ENCODE measurements at regions not wholly inside any gene's neighbourhood (a gene's known extent, or its start where the extent isn't known, plus 50 kb on each side); places are given as distances from the start of the nearest gene placed in this dataset.
"Not testable (repeated sequence)": the region's sequence is repeated elsewhere in the genome, so short reads cannot be mapped to it uniquely, and the experiment has no call there.

DNA sequence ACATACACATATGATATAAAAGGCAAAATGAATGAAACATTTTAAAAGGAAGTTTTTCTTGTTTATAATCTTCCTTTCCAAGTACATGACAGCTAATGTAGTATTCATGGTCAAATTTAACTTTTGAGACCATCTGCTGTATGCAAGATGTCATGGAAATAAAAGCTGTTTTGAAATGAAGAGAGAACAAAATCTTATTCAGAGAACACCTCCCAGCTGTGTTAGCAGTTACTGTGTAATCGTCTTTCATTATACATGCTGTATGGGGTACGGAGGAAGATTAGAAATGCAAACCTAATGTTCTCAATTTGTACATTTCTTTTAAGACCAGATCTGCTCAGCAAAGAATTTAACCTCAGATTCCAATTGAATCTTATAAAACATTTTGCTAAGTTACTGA, 1182.3 kb downstream of the OTOL1 start:
- no peak for DNase-seq

DNA sequence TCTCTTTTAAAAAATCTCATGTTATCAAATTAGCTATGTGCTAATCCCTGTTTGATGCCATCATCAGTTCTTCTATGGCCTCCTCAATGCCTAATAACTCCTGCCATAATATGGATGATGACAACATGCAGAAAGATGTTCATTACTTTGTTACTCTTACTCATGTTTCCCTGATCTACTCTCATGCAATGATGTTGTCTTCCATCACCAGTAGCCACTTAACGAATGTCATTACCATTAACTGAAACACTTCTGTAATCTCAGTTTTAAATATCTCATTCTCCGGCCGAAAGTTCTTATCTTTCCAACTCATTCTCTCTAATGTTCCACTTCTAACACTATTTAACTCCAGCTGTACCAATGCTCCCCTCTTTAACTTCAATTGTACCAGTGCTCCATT, 1187.7 kb downstream of the OTOL1 start:
- DNase-seq = no peak

DNA sequence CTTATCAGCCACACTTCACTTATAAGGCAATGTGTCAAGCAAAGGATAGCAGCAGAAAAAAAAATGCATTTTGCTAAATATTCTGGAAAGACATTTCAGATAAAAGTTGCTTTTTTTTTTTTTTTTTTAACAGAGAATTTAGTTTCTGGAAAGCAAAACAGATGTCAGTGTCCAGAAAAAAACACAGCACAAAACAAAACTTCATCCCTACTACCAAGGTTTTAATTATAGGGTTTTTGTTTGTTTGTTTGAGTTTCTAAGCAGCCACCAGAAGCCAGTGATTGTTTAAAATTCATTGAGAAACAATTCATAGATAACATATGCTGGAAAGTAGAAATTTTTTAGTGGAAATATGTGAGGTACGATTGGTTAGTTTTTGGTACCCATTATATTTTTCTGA, 1202.7 kb downstream of the OTOL1 start:
- DNase-seq = no peak

DNA sequence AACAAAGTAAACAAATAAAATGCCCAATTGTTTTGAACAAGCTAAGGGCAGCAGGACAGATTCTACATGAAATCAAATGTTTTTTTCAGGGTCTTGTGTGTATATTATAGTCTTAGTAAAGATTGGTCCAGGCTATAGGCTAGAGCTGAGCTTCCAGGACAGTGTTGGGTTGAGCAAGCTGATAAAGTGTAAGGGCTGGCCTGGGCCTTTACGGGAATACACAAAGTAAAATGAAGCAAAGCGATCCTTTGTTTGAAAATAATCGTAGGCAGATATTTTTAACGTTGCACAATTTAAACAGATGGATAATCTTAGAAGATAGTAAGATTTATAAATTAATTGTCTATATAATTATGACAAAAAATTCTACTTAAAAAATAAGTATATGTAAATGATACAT, 1204.6 kb downstream of the OTOL1 start:
- no peak for DNase-seq

DNA sequence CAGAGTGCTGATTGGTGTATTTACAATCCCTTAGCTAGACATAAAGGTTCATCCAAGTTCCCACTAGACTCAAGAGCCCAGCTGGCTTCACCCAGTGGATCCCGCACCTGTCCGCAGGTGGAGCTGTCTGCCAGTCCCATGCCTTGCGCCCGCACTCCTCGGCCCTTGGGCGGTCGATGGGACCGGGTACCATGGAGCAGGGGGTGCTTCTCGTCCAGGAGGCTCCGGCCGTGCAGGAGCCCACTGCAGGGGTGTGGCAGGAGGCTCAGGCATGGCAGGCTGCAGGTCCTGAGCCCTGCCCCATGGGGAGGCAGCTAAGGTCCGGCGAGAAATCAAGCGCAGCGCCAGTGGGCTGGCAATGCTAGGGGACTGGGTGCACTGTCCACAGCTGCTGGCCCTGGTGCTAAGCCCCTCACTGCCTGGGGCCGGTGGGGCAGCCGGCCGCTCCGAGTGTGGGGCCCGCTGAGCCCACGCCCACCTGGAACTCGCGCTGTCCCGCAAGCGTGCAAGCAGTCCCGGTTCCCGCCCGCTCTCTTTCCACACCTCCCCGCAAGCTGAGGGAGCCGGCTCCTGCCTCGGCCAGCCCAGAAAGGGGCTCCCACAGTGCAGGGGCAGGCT, 1206.3 kb downstream of the OTOL1 start:
- no peak for DNase-seq

DNA sequence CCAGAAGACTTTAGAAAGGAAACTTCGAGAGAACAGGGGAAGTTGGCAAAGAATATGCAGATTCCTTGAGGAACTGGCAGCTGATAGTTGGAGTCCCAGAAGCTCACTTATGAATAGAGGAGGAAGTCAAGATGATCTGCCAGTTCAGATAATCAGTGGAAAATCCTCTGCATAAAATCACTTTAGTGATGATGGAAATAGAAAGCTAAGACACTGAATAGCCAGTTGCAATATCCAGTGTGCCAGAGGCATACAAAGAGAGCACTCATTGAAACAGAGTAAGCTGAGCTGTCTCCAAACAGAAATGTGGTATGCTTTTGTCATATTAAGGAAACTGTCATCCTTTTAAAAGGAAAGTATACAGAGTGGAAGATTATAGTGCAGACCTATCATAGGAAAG, 1207.6 kb downstream of the OTOL1 start:
- DNase-seq = no peak

DNA sequence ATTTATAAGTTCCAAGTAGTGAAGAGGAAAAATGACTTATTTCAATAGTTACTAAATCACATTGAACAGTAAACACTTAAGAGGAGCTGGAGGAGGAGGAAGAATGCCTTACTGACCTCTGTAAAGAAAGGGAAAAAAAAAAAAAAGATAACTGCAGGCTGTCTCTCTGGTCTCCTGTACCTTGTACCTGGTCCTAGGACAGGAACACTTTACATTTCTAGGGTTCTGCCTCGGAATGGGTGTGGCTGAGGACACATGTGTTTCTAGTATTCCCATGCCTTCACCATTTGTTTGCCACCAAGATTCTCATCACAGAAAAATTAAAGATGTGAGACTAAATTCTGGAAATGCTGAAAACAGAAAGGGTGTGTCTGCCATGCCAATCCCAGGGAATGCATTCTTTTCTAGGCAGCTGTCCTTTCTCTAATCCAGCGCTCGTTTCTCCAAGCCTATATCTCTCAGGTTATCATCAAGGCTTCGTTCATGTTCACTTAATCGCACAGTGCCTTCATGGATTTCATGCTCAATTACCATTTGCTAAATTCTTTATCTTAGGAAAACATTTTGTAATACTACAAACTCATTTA, 1208.3 kb downstream of the OTOL1 start:
- DNase-seq = no peak

DNA sequence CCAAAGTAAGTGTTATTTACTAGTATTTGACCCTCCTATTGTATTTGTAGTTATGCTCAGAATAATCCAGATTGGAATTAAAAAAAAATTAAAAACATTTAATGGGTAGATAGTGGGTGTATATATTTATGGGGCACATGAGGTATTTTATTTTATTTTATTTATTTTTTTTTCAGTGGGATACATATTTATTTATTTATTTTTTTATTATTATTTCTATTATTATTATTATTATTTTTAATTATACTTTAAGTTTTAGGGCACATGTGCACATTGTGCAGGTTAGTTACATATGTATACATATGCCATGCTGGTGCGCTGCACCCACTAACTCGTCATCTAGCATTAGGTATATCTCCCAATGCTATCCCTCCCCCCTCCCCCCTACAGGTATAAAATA, 1211.8 kb downstream of the OTOL1 start:
- not testable (repeated sequence) for DNase-seq

DNA sequence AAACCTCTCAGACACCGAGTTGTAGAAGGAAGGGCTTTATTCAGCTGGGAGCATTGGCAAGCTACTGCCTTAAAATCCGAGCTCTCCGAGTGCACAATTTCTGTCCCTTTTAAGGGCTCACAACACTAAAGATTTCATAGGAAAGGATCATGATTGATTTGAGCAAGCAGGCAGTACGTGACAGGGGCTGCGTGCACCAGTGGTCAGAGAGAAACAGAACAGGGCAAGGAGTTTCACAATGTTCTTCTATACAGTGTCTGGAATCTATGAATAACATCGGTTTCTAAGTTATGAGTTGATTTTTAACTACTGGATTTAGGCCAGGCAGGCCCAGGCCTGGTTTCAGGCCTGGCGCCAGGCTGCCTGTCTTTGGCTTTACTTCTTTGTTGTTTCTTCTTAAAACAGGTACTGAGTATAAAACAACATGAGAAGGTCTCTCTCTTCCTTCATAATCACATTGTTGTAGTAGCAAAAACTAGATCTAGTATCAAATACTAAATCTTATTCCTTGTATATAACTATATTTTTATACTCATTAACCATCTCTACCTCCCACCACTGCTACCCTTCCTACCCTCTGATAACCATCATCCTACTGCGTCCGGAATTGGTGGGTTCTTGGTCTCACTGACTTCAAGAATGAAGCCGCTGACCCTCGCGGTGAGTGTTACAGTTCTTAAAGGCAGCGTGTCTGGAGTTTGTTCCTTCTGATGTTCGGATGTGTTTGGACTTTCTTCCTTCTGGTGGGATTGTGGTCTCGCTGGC, 1212.5 kb downstream of the OTOL1 start:
- DNase-seq = not testable (repeated sequence)

DNA sequence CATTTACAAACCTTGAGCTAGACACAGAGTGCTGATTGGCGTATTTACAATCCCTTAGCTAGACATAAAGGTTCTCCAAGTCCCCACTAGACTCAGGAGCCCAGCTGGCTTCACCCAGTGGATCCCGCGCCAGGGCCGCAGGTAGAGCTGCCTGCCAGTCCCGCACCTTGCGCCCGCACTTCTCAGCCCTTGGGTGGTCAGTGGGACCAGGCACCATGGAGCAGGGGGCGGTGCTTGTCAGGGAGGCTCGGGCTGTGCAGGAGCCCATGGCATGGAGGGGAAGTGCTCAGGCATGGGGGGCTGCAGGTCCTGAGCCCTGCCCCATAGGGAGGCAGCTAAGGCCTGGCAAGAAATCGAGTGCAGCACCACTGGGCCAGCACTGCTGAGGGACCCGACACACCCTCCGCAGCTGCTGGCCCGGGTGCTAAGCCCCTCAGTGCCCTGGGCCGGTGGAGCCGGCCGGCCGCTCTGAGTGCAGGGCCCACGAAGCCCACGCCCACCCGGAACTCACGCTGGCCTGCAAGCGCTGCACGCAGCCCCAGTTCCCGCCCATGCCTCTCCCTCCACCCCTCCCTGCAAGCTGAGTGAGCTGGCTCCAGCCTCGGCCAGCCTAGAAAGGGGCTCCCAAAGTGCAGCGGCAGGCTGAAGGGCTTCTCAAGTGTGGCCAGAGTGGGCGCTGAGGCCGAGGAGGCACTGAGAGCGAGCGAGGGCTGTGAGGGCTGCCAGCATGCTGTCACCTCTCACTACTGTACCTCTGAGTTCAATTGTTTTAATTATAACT, 1213.9 kb downstream of the OTOL1 start:
- DNase-seq = no peak

DNA sequence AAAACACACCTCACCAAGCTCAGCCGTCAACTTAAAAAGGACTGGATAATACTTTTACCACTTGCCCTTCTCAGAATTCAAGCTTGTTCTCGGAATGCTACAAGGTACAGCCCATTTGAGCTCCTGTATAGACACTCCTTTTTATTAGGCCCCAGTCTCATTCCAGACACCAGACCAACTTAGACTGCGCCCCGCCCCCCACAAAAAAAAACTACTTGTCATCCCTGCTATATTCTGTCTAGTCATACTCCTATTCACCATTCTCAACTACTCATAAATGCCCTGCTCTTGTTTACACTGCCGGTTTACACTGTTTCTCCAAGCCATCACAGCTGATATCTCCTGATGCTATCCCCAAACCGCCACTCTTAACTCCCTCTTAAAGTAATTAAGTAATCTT, 1220.5 kb downstream of the OTOL1 start:
- not testable (repeated sequence) for DNase-seq

DNA sequence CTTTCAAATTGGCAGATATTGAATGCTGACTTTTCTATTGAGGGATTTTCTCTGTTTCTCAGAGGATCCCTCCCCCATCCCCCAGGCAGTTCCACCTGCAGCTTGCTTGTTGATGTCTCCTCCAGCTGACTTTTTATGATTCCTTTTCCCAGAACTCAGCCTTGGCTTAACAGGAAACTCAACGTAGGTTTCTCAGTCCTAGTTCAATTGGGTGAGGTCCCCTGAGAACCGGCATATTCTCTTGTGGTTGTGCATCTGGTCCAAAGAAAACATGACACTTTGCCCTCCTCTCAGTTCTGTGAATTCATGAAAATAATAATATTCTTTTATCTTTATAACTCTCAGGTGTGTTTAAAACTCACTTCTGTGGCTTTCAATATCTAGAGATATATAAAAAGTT, 1222.1 kb downstream of the OTOL1 start:
- no peak for DNase-seq

DNA sequence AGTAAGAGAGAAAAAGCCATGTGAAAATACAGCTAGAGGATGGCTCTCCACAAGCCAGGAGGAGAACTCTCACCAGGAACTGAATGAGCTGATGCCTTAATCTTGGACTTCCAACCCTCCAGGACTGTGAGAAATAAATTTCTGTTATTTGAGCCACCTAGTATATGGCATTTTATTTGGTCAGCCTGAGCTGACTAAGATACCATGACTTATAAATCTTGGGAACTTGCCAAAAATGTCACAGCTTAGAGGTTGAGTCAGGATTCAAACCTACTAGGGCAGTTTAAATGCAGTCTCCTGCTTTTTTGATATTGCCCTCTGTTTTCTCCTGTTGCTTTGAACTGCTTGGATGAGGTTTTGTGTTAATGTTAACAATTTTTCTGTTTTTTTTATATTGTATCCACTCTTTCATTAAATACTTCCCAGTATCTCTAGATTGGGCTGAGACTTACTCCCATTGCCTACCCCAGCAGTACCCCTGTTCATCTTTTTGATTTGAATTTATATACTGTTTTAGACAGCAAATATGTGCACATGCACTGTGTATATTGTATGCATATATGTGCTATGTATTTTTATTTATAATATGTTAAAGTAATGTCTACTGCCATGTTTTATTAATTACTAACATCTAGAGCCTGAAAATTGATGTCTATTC, 1223.2 kb downstream of the OTOL1 start:
- DNase-seq = no peak

DNA sequence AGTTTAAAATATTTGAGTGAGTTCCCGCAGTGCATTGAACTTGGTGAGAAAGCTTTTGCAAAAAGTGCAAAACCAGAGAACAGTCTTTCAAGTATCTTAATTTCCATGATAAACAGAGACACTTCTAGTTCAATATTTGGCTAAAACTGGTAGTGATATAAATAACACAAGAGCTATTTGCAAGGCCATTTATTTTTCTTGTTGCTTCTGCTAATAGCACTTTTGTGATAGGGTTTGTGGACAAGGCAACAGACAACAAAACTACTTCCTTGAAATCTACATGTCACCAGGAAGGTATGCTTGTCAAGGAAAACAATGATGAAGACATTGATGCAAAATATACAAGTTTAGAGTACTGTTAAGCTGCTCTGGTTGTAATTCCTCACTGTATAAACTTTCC, 1225.1 kb downstream of the OTOL1 start:
- DNase-seq = no peak

DNA sequence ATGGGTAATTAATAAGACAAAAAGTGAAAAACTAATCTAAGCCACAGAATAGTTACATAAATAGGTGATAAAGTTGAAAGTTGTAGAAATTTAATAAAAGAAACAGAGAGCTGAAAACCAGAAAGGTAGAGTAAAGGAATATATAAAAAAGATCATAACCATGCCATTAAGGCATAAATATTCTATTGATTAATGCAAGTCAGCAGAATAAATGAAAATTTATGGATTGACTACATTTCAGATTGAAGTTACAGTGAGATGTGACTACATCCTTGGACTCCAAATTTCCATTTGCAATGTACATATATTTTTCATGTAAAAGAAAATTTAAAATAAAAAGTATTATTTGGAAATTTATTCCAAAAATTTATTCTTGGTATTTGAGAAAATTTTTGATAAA, 1225.7 kb downstream of the OTOL1 start:
- no peak for DNase-seq

DNA sequence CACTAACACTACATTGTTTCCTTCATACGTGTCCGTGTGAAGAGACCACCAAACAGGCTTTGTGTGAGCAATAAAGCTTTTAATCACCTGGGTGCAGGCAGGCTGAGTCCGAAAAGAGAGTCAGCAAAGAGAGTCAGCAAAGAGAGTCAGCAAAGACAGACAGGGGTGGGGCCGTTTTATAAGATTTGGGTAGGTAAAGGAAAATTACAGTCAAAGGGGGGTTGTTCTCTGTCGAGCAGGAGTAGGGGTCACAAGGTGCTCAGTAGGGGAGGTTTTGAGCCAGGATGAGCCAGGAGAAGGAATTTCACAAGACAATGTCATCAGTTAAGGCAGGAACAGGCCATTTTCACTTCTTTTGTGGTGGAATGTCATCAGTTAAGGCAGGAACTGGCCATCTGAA, 1226.2 kb downstream of the OTOL1 start:
- not testable (repeated sequence) for DNase-seq

DNA sequence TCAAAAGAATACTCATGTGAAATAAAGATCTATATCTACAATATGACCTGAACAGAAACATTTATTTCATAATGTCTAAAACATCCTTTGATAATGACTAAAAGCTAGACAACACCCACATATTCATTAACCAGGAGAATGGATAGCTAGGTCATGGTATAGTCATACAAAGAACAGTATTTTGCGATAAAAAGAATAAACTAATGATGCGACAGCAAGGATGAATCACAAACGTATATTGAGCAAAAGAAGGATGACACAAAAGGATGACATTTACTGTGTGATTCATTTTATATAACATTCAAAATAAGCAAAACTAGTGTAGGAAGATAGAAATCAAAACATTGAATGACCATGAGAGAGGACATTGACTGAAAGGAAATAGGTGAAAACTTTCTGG, 1233.1 kb downstream of the OTOL1 start:
- DNase-seq = no peak

DNA sequence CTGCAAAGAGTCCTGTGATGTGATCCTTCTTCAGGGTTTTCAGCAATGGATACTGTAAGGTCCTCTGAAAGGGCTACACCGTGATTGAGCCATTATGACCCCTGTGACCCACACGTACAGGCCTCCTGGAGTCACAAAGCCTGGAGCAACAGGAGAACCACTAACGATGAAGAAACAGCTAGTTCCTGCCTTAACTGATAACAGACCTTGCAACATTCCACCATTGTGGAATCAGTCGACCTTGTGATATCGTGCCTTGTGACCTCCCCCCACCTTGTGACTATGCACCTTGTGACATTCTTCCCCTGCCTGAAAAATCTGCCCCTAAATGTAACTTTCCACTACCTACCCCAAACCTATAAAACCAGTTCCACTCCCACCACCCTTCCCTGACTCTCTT, 1235.4 kb downstream of the OTOL1 start:
- not testable (repeated sequence) for DNase-seq

DNA sequence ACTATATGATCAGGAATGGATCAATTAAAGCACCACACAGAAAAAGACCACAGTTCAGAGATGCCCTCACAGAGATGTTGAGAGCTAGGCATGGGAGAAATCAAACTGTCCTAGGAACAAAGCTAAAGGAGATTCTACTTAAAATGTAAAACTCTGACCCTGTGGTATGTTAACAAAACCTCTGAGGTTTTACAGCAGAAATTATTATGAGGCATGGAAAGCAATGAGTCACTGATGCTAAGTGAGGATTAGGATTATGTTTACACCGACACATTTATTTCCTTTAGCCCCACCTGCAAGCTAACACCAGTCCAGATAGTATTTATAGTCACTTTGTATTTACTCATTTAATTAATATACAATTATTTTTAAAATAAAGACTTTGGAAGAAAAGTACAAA, 1242.2 kb downstream of the OTOL1 start:
- no peak for DNase-seq

DNA sequence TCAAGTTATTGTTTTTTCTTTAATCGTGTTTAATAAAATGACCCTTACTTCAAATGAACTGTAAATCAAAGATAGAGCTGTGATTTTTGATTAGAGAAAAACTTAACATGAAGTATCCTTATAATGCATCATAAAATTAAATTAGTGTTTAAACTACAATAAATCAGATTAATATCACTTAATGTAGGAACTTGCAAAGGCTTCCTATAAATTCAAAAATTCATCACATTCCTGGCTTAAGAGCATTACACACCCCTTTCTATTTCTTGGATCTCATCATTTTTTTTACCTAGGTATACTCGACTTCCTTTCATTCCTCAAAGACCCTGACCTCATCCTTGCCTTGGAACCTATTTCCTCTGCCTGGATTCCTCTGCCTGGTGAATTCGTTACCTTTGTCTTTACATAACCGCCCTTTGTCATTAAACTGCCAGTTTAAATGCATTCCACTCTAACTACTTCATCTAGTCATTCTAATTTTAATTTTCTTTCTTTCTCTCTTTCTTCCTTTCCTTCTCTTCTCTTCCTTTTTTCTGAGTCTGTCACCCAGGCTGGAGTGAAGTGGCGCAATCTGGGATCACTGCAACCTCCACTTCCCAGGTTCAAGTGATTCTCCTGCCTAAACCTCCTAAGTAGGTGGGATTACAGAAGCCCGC, 1244.5 kb downstream of the OTOL1 start:
- no peak for DNase-seq

DNA sequence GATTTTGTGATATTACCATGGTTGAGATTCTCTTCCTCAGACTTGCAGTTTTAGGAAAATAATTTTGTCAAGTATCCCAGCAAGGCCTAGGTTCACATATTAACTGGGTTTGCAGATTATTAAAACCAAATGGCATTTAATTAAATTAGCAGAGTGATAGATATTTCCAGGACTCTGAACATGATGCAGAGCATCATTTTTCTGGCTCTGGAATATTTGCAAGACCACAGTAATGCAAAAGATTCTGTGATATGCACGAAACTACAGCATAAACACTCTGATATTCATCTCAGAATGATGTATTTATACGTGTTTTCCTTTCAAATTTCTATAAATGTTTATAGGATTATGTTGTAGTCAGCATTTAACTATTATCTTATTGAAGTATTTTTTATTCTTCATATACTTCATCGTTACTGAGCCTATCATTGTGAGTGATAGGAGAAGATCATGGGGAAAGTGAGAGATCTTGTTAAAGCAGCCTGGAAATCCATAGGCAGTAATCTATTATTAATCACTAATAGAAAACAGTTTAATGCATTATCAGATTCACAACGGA, 1245.6 kb downstream of the OTOL1 start:
- no peak for DNase-seq

DNA sequence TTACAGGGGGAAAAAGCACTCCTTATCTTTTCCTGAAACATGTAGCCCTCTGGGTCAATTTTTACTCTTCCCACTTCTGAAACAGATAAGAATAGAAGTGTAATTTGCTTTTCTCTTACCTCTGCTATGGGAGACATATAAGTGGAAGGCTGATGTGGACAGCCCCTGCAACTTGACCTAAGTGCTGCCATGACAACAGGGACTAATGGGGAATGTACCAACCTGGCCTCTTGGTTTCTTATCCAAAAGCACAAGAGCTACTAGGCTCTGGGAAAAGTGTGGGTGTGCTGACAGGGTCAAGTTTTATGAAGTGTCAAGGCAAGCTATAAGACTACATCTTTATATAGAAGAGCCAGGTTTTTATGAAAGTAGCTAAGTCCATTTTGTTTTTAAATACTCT, 1246.5 kb downstream of the OTOL1 start:
- no peak for DNase-seq
